Activated T-cell treated with anti-CD3 and anti-CD28 coated beads, Interleukin-2, amount 50 U/mL, for 48 hours (primary cell): ENCODE measurements at regions not wholly inside any gene's neighbourhood (a gene's known extent, or its start where the extent isn't known, plus 50 kb on each side); places are given as distances from the start of the nearest gene placed in this dataset.

ENCODE experiments used
- DNase-seq, 2 experiments: peaks; one replicate each; pipeline ENCODE4 v3.0.0-alpha.2; 2020

DNA sequence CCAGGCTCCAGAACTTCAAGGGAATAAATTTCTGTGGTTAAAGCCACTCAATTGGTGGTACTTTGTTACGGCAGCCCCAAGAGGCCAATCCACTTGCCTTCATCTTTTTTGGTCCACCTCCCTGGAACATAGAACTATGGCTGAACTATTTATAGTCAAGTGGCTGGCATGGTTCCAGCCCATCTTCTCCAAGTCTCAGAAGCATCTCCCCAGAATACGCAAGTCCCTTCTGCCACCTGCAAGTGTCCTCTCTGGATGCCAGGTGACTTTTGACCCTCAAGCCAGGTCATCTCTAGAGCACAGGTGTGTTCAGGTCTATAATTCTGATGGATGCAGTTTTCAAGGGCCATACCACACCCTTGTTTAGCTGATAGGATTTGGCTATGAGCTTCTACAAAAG is 371.5 kb downstream of the AACS start:
- no peak for DNase-seq

DNA sequence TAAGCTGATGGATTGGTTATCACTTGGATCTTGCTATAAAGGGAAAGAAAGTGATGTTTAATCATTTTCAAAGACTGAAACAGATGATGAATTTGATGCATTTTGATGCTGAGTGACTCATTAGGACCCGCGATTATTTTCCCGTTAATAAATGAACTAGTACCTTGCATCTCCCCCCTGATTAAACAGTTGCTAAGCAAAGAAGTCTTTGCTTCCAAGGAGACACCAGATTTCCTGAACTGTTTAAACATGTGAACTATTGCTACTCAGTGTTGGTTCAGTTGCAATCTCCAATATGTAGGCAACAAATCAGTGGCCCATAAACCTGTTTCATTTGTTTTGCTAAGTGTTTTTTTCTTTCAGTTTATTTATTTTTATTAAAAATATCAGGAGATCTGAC is 375.2 kb downstream of the AACS start:
- no peak for DNase-seq

DNA sequence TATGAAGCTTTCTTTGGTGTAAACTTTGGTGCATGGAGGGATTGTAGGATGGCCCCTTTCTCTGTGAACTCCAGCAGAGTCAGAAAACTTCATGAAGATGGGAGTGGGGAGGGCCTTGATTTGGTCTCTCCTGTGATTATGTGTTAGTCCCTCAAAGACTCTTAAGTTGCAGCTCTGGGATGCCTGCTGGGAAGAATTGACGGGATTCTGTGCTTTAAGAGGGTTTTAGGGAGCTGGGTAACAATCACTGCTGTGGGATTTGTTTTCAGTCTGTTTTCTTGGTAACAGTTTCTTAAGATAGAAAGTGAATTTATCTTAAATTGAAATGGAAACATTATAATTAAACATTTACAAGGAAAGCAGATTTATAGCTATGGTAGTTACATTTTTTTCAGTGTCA is 378.1 kb downstream of the AACS start:
- no peak for DNase-seq

DNA sequence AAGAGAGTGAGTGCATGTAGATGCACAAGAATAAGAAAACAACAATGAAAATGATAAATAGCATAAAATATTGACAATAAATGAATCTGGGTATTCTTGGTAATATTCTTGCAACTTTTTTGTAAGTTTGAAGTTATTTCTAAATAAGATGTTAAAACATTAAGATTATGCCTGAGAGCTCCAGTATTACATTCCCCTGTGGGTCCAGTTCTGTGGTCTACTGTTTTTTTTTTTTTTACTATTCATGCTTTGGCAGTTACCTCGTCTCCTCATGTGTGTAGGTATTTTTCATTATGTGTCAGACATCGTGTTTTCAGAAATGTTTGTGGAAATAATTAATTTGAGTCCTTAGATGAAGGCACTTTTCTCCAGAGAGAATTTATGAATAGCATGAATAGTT is 386.2 kb downstream of the AACS start:
- DNase-seq = no peak

DNA sequence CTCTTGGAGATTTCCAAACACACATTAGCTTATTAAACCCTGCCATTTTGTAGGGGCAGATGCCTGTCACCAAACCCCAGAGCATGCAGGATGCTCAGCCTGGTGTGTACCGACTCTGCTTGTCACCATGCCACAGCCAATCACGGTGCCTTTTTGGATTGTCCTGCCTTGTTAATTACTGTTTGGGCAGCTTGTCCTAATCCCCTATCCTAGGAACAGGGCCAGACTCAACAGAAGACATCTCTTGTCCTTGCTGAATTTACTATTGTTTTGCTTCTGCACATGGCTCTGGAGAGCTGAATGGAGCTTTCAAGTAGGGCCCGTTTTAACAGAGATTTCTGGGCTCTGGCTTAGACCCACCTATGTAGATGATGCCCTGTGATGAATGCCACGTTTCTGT is 388.5 kb downstream of the AACS start:
- DNase-seq = no peak

DNA sequence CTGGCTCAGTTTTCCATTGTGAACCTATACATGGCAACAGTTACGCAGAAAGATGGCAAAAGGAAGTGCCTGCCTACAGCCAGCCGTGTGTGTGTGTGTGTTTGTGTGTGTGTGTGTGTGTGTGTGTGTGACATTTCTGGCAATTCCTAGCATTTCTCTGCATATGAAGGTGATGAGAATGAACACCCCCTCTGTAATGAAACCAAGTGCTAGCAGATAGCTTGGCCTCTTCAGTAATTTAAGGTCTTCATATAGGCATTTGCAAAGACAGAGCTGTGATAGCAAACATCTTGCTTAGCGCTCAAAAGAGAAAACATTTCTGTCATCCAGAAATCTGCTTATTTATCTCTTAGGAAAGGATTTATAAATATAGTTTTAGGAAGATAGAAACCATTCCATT is 389.1 kb downstream of the AACS start:
- DNase-seq = no peak

DNA sequence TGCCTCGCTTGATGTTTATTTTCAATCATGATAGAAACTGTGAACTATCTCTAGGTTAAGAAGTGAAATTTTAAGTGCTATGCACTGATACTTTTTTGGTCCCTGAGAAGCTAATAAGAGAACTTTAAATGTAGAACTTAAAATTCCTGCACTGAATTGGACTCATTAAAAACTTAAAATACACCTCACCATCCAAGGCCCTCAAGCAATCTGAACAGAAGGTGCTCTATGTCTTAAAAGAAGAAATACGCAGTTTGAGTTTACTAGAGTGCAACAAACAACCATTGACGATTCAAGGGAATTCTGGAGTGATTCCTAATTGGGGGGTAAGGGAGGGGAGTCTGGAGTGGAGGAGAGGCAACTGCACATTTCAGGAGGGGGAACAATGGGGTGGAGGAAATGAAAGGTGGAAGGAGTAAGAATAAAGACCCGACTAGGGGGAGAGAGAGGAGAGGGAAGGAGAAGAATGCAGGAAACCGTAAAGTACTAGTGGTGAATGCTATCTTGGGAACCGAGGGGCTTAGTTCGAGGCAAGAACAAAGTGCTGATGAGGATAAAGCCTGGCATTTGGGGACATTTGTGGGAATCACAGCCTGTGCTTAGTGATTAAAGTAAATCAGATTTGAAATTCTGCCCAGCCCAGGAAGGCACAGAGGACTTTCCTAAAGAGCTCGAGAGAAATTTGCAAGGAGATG is 389.7 kb downstream of the AACS start:
- no peak for DNase-seq

DNA sequence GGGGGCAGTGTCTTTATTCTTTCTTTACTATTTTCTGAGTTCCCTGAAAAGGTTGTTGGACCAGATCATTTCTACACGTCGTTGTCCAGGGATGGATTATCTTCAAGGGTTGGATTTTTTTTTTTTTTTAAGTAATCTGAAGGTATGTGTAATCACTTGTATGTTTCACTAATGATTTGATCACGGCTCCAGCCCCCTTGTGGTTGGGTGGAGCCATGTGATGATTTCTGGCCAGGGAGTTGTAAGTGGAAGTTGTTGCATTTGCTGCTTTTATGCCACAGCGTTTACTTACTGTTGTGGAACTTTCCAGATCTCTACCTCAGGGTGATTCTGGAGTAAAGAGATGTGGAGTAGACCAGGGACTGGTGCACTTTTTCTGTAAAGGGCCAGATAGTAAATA is 390.3 kb downstream of the AACS start:
- no peak for DNase-seq

DNA sequence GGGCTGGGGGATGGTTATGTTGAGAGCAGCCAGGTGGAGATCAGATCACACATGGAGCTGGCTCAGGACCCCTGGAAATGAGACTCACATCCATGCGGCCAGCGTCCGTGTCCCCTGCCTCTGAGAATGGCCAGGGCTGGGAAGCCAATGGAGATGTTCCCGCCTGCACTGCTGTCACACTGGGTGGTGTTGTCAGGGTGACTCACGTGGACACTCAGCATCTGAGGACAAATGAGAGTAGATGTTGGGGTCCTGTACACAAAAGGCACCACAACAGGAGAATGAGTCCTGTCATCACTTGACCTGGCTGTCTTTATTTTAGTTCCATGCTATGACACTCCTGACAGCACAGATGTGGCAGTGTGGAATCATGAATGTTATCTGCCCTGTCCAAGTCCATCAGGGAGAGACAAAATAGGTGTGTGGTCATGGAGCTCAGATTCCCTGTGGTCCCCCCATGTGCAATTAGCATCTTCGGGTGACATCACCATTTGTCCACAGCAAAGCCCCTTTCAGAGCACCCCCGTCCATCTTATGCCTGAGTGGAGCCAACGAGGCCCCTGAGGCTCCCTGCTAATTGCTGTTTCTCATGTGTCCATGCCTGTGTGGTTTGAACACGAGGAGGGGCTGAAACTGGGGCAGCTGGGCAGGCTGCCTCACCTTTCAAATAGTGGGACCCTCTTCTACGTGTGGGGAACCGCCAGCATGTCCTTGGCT is 393.5 kb downstream of the AACS start:
- no peak for DNase-seq

DNA sequence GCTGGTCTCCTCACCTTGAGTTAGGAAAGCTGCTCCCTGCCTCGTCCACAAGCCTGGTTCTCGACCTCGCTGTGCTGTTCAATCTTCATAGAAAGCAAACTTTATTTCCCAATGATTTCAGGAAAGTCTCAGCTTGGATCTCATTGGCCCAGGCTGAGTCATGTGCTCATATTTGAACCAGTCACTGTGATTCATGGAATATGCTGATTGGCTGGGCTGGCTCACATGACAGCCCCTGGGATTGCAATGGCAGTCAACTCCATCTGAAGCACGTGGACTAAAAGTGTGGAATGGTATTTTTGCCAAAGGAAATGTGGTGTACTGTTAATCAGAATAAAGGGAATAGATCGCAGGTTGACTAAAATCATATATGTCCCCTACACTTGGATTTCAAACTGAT is 396.6 kb downstream of the AACS start:
- no peak for DNase-seq

DNA sequence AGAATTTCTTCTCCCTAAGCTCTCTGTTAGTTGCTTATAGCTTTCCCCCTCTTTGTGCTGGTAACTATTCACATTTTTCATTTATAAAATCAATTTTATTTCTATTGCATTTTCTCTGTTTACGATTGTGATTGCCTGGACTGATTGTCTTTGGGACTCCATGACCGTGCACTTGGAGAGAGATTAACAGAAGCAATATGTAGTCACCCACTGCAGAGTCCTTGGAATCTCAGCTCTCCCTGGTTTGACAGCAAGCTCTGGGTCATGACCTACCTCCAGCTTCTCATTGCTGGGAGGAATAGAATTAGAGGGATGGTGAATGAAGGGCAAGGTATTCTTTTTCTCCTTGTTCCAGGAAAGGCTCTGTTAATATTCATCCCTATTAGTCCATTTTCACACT is 398.2 kb downstream of the AACS start:
- DNase-seq = no peak

DNA sequence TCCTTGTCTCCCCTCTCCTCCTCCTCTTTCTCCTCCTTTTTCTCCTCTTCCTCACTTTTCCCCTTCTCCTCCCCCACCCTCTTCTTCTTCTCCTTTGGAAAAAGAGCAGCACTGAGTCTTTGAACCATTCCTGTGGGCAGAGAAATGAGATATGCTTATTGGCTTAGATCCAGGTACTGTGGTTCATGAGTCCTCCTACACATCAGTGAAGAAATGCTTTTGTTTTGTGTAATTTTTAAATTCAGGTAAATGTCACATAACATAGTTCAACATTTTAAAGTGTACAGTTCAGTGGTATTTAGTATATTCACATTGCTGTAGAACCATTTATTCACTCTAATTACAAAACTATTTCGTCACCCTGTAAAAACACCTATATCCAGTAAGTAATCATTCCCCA is 402.1 kb downstream of the AACS start:
- DNase-seq = no peak

DNA sequence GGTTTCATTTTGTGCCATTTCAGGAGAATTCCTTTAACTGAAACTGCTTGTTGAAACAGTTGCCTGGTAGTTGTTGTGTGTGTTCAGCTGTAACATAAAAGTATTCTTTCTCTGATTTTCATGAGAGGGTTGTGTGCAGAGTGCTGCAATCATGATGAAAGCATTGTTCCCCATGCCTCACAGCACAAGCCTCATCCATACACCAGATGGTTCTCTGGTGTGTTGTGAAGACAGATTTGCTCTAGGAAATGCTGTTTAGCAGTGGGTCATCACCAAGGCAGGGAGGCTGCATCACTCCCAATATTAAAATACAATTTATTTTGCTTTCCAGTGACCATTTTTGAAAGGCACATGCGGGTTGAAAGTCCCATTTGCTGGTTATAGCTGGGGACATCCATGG is 404.4 kb downstream of the AACS start:
- DNase-seq = no peak

DNA sequence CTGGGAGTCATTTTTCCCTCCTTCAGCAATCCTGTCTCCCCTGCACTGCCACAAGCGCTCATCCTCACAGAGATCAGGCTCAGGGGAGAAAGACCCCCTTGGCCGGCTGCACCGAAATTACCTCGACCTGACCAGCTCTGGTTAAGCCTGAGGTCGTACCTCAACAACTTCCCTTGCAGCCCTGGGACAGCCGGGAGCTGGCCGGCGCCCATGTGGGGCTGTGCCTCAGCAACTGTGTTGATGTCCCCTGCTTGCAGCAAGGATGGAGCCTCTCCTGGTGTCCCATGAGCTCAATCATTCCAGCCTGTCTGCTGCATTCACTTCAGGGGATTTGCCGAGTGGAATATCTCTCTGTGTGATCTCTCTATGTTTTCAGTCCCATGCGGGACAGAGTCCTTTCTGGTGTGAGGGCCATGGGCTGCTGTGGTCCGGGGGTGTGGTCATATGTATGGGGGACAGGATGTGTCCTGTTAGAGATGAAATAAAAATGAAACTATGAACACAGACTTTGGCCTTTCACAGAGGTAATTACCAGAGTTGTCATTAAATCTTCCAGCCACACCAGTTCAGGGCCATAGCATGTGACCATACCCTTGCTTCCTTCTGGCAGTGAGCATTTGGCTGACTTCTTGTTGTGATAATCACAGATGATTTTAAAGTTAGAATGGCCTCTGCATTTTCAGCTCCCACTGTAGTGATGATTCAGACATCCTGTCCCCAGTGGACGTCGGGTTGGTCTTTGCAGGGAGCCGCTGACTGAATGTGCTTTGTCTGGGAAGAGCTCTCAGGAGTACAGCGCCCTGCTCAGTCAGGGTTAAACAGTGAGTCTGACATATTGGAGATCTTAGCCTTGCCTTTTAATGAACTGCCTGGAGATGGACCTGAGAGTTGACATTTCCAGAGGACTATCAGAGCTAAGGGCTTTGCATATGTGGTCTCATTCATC is 405.9 kb downstream of the AACS start:
- DNase-seq = no peak

DNA sequence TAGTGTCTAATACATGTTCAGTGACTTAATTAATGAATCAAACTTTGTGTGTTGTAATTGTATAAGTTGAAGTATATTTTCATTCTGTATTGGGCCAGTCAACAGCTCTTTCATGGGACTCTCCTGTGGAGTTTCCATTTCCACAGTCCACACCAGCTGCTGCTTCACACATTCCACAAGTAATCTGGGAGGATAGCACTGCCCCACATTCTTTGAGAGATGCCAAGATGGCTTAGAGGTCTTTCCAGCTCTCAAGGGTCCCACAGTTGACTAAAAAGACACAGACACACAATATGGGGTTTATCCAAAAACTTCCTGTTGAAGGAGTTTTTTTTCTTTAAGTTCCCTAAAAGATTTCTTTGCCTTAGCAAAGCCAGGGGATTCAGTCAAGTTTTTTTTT is 408.3 kb downstream of the AACS start:
- DNase-seq = no peak

DNA sequence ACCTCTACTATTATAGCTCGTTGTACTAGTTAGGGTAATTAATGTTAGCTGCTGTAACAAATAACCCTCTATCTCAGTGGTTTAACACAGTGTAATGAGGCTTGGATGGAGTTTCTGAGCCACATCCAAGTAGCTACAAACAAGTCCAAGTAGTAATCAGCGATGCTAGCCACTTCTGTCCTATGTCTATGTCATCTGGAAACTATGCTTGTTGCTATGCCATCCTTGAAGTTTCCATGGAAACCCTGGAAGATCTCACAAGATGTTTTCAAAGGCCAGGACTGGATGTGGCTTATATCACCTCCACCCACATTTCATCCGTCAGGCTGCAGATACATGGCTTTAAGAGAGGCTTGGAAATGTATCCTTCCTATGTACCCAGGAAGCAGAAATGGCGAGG is 422.1 kb downstream of the AACS start:
- no peak for DNase-seq

DNA sequence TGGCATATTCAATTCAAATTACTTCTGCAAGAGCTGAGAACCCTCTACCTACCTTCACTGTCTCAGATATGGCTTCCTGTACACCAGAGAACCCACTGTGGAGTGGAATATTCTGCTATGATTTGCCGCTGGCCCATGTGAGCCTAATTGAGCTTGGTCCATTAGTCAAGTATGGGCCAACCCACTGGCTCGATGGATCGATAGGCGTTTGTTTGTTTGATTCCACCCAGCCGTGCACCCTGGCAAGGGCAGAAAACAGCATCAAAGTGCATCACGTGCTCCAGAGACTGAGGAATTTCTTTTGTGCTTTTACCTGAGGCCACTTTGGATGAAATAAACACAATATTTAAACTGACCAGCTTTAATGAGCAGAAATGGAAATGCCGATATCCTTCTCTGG is 426.3 kb downstream of the AACS start:
- no peak for DNase-seq

DNA sequence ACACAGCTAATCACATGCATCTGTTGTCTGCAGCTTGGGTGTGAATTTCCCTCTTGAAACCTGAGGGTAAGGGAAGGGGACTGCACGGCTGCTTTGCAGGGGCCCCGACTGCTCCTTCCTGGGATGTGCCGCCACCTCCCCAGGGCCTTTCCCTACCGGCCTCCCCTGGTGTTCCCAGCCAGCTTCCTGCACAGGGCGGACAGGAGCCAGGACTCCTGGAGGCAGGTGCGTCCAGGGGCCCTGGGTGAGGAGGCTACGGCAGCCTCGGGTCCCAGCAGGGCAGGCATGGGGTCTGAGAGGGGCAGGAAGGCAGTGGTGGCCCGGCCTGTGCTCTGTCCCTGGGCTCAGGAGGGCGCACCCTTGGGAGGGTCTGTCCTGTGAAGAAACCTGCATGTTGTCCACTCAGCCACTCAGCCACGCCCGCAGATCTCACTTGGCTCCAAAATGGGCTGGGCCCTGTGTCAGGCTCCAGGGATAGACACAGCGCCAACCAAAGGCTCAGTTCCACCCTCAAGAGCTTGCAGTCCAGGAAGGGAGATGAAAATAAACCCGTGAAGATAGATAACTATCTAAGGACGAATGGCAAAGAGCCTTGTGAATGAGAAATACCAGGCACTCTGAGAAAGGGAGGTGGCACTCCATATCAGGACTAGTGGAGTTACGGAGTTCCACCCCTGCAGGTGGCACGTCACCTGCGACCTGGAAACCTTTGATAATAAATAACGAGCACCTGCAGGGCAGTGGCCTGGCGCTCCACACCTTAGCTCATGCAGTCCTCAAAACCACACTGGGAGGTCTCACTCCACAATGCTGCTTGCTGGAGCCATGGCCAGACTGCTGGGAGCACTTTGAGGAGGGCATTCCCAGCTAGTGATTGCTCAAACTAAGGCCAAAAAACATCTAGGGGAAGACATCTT is 427.4 kb downstream of the AACS start:
- DNase-seq = no peak

DNA sequence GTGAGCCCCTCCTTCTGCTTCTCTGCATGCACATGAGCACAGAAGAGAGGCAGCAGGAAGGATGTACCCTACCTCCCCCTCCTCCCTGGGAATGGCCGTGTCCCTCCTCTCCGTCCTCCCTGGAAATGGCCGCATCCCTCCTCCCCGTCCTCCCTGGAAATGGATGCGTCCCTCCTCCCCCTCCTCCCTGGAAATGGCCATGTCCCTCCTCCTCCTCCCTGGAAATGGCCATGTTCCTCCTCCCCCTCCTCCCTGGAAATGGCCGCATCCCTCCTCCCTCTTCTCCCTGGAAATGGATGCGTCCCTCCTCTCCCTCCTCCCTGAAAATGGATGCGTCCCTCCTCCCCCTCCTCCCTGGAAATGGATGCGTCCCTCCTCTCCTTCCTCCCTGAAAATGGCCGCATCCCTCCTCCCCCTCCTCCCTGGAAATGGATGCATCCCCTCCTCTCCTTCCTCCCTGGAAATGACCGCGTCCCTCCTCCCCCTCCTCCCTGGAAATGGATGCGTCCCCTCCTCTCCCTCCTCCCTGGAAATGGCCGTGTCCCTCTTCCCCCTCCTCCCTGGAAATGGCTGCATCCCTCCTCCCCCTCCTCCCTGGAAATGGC is 428.6 kb downstream of the AACS start:
- no peak for DNase-seq

DNA sequence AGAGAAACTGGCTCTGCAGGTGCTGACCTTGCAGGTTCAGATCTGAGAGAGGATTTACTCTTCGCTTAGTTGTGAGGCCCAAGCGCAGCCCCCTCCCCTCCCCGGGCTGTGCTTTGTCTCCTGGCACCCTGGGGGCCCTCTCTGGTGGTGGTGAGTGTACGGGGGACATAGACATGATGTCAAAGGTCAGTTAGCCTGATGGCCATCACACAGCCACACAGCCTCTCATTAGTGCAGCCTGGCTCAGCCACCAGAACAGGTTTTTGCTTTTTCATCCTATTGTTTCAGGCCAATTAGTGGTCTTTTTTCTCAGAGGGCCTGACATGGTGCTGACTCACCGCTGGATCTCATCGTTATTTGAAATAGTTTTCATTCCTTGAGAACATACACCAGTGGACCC is 437.9 kb downstream of the AACS start:
- DNase-seq = no peak

DNA sequence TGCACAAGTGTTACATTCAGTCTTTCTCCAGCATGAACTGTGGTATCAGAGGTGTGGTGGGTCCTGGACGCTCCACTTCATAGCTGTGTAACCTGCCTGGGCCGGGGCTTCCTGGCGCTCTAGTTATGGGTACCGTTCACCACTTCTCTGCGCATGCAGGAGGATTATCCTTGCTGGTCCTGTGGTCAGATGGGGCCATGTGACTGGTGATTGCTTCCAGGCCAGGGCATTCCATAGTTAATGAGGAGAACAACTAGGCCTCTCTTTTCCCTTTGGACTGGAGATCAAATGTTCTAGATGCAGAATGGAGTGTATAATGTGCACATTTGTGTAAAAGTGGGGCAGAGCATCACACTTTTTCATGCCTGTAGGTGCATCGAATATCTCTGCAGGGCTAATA is 444.0 kb downstream of the AACS start:
- DNase-seq = no peak
